Breast epithelium (tissue), 3 donors: ENCODE measurements at regions not wholly inside any gene's neighbourhood (a gene's known extent, or its start where the extent isn't known, plus 50 kb on each side); places are given as distances from the start of the nearest gene placed in this dataset.

Source experiments
- POLR2A ChIP-seq: fragments of 450-650 bp; IDR thresholded peaks from one replicate; pipeline ENCODE4 v1.6.1; 2016; ENCODE audit warnings: antibody characterized with exemption, mild to moderate bottlenecking, moderate library complexity
- POLR2AphosphoS5 ChIP-seq, 3 donors: sonication (generic); formaldehyde crosslinking; IDR thresholded peaks; one replicate each; pipeline ENCODE4 v1.6.1; 2017; ENCODE audit warnings: antibody characterized with exemption in 3 of 3
- TF ChIP-seq, protein P1 (sequence below), 3 donors: fragments of 450-650 bp; IDR thresholded peaks; one replicate each; pipeline ENCODE4 v1.5.1; 2016 to 2017; ENCODE audit warnings: antibody characterized with exemption in 3 of 3, mild to moderate bottlenecking in 3 of 3, moderate library complexity in 3 of 3

DNA sequence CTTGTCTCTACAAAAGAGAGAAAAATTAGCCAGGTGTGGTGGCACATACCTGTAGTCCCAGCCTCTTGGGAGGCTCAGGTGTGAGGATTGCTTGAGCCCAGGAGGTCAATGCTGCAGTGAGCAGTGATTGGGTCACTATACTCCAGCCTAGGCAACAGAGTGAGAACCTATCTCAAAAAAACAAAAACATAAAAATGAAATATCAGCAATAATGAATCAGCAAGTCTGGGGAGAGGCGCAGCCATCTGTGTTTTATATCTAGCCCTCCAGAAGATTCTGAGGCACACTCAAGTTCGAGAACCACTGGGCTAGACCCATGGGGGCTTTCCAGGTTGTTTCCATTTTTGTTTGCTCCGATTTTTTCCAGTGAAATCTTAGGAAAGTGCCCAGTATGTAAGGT lies 88.1 kb upstream of the BCL6 start:
- TF ChIP-seq, protein P1, sequence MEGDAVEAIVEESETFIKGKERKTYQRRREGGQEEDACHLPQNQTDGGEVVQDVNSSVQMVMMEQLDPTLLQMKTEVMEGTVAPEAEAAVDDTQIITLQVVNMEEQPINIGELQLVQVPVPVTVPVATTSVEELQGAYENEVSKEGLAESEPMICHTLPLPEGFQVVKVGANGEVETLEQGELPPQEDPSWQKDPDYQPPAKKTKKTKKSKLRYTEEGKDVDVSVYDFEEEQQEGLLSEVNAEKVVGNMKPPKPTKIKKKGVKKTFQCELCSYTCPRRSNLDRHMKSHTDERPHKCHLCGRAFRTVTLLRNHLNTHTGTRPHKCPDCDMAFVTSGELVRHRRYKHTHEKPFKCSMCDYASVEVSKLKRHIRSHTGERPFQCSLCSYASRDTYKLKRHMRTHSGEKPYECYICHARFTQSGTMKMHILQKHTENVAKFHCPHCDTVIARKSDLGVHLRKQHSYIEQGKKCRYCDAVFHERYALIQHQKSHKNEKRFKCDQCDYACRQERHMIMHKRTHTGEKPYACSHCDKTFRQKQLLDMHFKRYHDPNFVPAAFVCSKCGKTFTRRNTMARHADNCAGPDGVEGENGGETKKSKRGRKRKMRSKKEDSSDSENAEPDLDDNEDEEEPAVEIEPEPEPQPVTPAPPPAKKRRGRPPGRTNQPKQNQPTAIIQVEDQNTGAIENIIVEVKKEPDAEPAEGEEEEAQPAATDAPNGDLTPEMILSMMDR (IDR thresholded peaks at IDR 0.05): no peak
- TF ChIP-seq POLR2A: no peak
- TF ChIP-seq POLR2AphosphoS5 (IDR thresholded peaks at IDR 0.05): no peak
